ENCODE measurements at regions not wholly inside any gene's neighbourhood (a gene's known extent, or its start where the extent isn't known, plus 50 kb on each side); places are given as distances from the start of the nearest gene placed in this dataset.
A peak's percentile ranks its signal among the peaks of the same experiment; 100 is the strongest.
"Not testable (repeated sequence)": the region's sequence is repeated elsewhere in the genome, so short reads cannot be mapped to it uniquely, and the experiment has no call there.

- Histone ChIP-seq H3K36me3 (no peaks in the 10 kb centered on the region), H3K9me3 (peaks cover 0 to 96% (median 78%) of the 10 kb centered on the region in 4 donors), H3K4me1 (no peaks in the 10 kb centered on the region), H3K4me3 (no peak overlapping the region), H3K27me3 (peaks cover 0 to 4% (median 0%) of the 10 kb centered on the region in 4 donors), H3K27ac (replicated peaks in 1 of 4) (no peak overlapping the region)
- DNase-seq (ENCODE audit: extremely low spot score): peak; percentile 60
- WGBS: 79% methylated on average over 9 of the region's 22 CpGs
- intact Hi-C loops (cut with DNase I): no loop called here
- TF ChIP-seq CTCF (IDR thresholded peaks at IDR 0.05): no peak
- TF ChIP-seq POLR2A (IDR thresholded peaks at IDR 0.05; ENCODE audit: low read depth): no peak
- TF ChIP-seq EP300 (IDR thresholded peaks at IDR 0.05): no peak
- no peak for TF ChIP-seq POLR2AphosphoS5 (IDR thresholded peaks at IDR 0.05)
Observed at GRCh38 chr12:34405286-34406227, 383.3 kb downstream of the ALG10 start.

- peak; percentile 90 for DNase-seq (ENCODE audit: extremely low spot score)
- Histone ChIP-seq H3K4me1 (no peaks in the 10 kb centered on the region), H3K27me3 (peaks cover 0 to 4% (median 0%) of the 10 kb centered on the region in 4 donors), H3K9me3 (peaks cover 0 to 97% (median 79%) of the 10 kb centered on the region in 4 donors), H3K4me3 (no peak overlapping the region), H3K27ac (replicated peaks in 1 of 4) (no peak overlapping the region), H3K36me3 (no peaks in the 10 kb centered on the region)
- intact Hi-C loops (cut with DNase I): no loop called here
- WGBS: 66% methylated on average over 18 of the region's 18 CpGs
- no peak for TF ChIP-seq EP300 (IDR thresholded peaks at IDR 0.05)
- no peak for TF ChIP-seq POLR2A (IDR thresholded peaks at IDR 0.05; ENCODE audit: low read depth)
- no peak for TF ChIP-seq POLR2AphosphoS5 (IDR thresholded peaks at IDR 0.05)
- TF ChIP-seq CTCF (IDR thresholded peaks at IDR 0.05): no peak
Observed at GRCh38 chr12:34406228-34406995, 384.1 kb downstream of the ALG10 start.

GRCh38 chr12:34406996-34407300 is 384.7 kb downstream of the ALG10 start:
- no peak for DNase-seq (ENCODE audit: extremely low spot score)
- TF ChIP-seq POLR2AphosphoS5 (IDR thresholded peaks at IDR 0.05) (no peak), CTCF (IDR thresholded peaks at IDR 0.05) (no peak), POLR2A (IDR thresholded peaks at IDR 0.05; ENCODE audit: low read depth) (no peak), EP300 (IDR thresholded peaks at IDR 0.05) (no peak)
- intact Hi-C loops (cut with DNase I): no loop called here
- H3K36me3 ChIP-seq: no peaks in the 10 kb centered on the region
- WGBS: 82% methylated on average over 8 of the region's 8 CpGs
- no peak overlapping the region for H3K27ac ChIP-seq (replicated peaks in 1 of 4)
- peaks cover 0 to 4% (median 0%) of the 10 kb centered on the region in 4 donors for H3K27me3 ChIP-seq
- H3K4me1 ChIP-seq: no peaks in the 10 kb centered on the region
- peaks cover 0 to 93% (median 78%) of the 10 kb centered on the region in 4 donors for H3K9me3 ChIP-seq
- no peak overlapping the region for H3K4me3 ChIP-seq

GRCh38 chr12:34407813-34408212 is 385.5 kb downstream of the ALG10 start:
- Histone ChIP-seq H3K27ac (replicated peaks in 1 of 4) (no peak overlapping the region), H3K9me3 (peaks cover 0 to 91% (median 78%) of the 10 kb centered on the region in 4 donors), H3K4me1 (no peaks in the 10 kb centered on the region), H3K4me3 (no peak overlapping the region), H3K27me3 (no peaks in the 10 kb centered on the region), H3K36me3 (no peaks in the 10 kb centered on the region)
- intact Hi-C loops (cut with DNase I): no loop called here
- DNase-seq (ENCODE audit: extremely low spot score): no peak
- TF ChIP-seq POLR2A (IDR thresholded peaks at IDR 0.05; ENCODE audit: low read depth) (no peak), EP300 (IDR thresholded peaks at IDR 0.05) (no peak)
- WGBS: 80% methylated on average over 5 of the region's 5 CpGs

GRCh38 chr12:34431509-34431908 is 409.2 kb downstream of the ALG10 start:
- peaks cover 0 to 36% (median 31%) of the 10 kb centered on the region in 4 donors for H3K9me3 ChIP-seq
- H3K4me3 ChIP-seq; H3K27me3 ChIP-seq; H3K36me3 ChIP-seq; H3K4me1 ChIP-seq; intact Hi-C loops (cut with DNase I); DNase-seq (ENCODE audit: extremely low spot score); H3K27ac ChIP-seq (replicated peaks in 1 of 4): not testable (repeated sequence)
- 71% methylated on average over 4 of the region's 4 CpGs for WGBS

Small RNAs in the stretch of these regions (small RNA-seq; reads per million reads assigned to genes)
- 2.1 to 8.1 (median 2.6) reads per million in 3 donors for gene RNA5SP357
